Heart right ventricle (tissue), 16 donors: ENCODE measurements at regions not wholly inside any gene's neighbourhood (a gene's known extent, or its start where the extent isn't known, plus 50 kb on each side); places are given as distances from the start of the nearest gene placed in this dataset.

ENCODE experiments used
- ATAC-seq, 8 donors: fragments of 200-7000 bp; cut with Tn5 transposase; one replicate each; pipeline ENCODE4 v1.9.1; 2020; ENCODE audit warnings: mild to moderate bottlenecking in 8 of 8, moderate library complexity in 8 of 8, moderate number of reproducible peaks in 1 of 8
- DNase-seq, 2 donors: peaks; one replicate each; pipeline ENCODE4 v3.0.0-alpha.2; 2020
- H3K27ac ChIP-seq, 10 donors: fragments of 200-600 bp; sonication (generic) in 2 of 10; one replicate each; pipeline versions ENCODE4 v1.5.0 to v1.8.0; 2020 to 2022; ENCODE audit warnings: mild to moderate bottlenecking in 3 of 10
- H3K27me3 ChIP-seq, 7 donors: fragments of 200-600 bp; one replicate each; pipeline ENCODE4 v1.8.0; 2021 to 2022; ENCODE audit warnings: mild to moderate bottlenecking in 2 of 7
- H3K36me3 ChIP-seq, 9 donors: fragments of 200-600 bp; sonication (generic) in 1 of 9; one replicate each; pipeline versions ENCODE4 v1.5.0 to v1.8.0; 2020 to 2022; ENCODE audit warnings: mild to moderate bottlenecking in 2 of 9
- H3K4me1 ChIP-seq, 9 donors: fragments of 200-600 bp; sonication (generic) in 1 of 9; one replicate each; pipeline versions ENCODE4 v1.5.0 to v1.8.0; 2020 to 2022; ENCODE audit warnings: mild to moderate bottlenecking in 4 of 9
- H3K4me3 ChIP-seq, 10 donors: fragments of 200-600 bp; sonication (generic) in 2 of 10; one replicate each; pipeline versions ENCODE4 v1.5.0 to v1.8.0; 2020 to 2022; ENCODE audit warnings: mild to moderate bottlenecking in 7 of 10, moderate library complexity in 2 of 10
- H3K9me3 ChIP-seq, 11 donors: fragments of 200-600 bp in 10 of 11; sonication (generic) in 2 of 11; one replicate each; pipeline versions ENCODE4 v1.5.0 to v1.8.0; 2013 to 2022; ENCODE audit warnings: mild to moderate bottlenecking in 2 of 11, control low read depth in 1 of 11, moderate library complexity in 1 of 11
- WGBS, 2 donors: extraction: QIAGEN DNeasy Blood & Tissue Kit; methylation state at CpG; one replicate each; pipeline ENCODE4 v1.1.7; 2013; ENCODE audit warnings: inconsistent platforms in 1 of 2; 5-methylcytosine and 5-hydroxymethylcytosine counted together
- intact Hi-C, 10 donors: fragments of 100-400 bp; cut with DNase I; formaldehyde crosslinking; loops; one replicate each; pipeline versions ENCODE4 v1.11.1 to v1.14.2; 2022
- TF ChIP-seq, protein P1 (sequence below), 9 donors: fragments of 200-600 bp; sonication (generic) in 2 of 9; IDR thresholded peaks; one replicate each; pipeline versions ENCODE4 v1.5.0 to v1.8.0; 2021 to 2022; ENCODE audit warnings: antibody characterized with exemption in 9 of 9, mild to moderate bottlenecking in 5 of 9, moderate library complexity in 1 of 9
- donor health status: Arrhythmogenic right ventricular cardiomyopathy.
- donor health status: ischemic (EF 13 %, LVEDD 7.1; RV severe dilation, severe dysfunction).
- donor health status: healthy with polysubstance abuse.
- donor health status: DM: no; HTN: yes; CAD: no.
- donor health status: DM: no; HTN: no; CAD: no.
- donor health status: ischemic (EF 25% LVEDD 6.9; RV normal size, moderate dysfunction).
- donor health status: ischemic (EF 25% LVEDD 5.7; RV mildly dilated, moderate dysfunction).
- donor health status: healthy.
- donor health status: DM: yes; HTN: yes; CAD: no.
- donor health status: Ischemic cardiomyopathy.
- donor health status: ischemic (EF 35%, LVEDD 5.7; RV mildly dilated, moderate dysfunction).
- donor health status: nonischemic (EF 11% LVEDD 7.7; RV severe dilation, severe dysfunction).
- donor health status: DM: yes; HTN: yes; CAD: no.
- donor health status: PGD.
- donor health status: ischemic (EF 29% LVEDD 5.4; RV normal size, mild dysfunction).
- donor health status: nonischemic (EF 23%, LVEDD 6.1; RV moderate dilation, normal function).

DNA sequence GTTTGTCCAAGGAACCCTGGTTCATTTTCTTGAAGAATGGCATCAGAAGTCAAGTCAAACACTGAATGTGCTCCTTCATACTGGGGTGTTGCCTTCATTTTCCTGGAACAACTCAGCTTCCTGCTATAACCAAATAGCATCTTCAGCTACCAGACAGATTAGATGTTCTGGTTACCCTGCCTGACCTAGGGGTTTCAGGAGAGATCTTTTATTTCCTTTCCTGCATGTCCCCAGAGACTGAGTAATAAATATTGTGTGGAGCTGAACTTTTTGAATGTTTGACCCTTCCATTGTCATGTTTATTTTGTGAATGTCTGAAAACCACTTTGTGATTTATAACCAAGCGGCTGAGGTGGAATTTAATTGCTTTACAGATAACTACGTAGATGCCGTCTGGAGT, 147.1 kb downstream of the IRX1 start:
- TF ChIP-seq, protein P1, sequence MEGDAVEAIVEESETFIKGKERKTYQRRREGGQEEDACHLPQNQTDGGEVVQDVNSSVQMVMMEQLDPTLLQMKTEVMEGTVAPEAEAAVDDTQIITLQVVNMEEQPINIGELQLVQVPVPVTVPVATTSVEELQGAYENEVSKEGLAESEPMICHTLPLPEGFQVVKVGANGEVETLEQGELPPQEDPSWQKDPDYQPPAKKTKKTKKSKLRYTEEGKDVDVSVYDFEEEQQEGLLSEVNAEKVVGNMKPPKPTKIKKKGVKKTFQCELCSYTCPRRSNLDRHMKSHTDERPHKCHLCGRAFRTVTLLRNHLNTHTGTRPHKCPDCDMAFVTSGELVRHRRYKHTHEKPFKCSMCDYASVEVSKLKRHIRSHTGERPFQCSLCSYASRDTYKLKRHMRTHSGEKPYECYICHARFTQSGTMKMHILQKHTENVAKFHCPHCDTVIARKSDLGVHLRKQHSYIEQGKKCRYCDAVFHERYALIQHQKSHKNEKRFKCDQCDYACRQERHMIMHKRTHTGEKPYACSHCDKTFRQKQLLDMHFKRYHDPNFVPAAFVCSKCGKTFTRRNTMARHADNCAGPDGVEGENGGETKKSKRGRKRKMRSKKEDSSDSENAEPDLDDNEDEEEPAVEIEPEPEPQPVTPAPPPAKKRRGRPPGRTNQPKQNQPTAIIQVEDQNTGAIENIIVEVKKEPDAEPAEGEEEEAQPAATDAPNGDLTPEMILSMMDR (IDR thresholded peaks at IDR 0.05): no peak
- 86 to 94% methylated on average over 3 of the region's 3 CpGs for WGBS, 2 donors
- Histone ChIP-seq H3K27ac (no peak overlapping the region), H3K36me3 (no peaks in the 10 kb centered on the region), H3K27me3 (no peaks in the 10 kb centered on the region), H3K4me1 (no peaks in the 10 kb centered on the region), H3K9me3 (peaks cover 0 to 11% (median 0%) of the 10 kb centered on the region in 11 donors), H3K4me3 (no peak overlapping the region)
- ATAC-seq (no peak), DNase-seq (no peak)
- intact Hi-C loops: no loop called here

DNA sequence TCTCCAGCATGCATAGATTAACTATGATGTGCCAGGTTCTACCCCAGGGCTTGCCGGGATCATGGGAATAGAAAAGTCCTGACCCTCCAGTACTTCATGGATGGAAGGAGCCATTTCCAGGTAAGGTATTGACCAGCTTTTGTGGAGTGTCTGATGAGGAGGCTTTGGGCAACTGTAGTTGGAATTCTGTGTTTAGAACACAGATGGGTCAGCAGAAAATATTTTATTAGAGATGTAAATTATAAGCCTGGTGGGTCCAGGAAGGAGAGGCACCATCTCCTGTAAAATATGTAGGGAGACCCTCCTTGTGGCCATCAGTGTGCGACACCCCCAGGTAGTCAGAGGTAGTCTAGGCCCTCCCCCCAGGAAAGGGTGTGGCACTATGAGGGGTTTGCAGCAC, 156.2 kb downstream of the IRX1 start:
- Histone ChIP-seq H3K36me3 (no peaks in the 10 kb centered on the region), H3K9me3 (peaks cover 0 to 12% (median 0%) of the 10 kb centered on the region in 11 donors), H3K4me1 (no peaks in the 10 kb centered on the region), H3K27ac (no peak overlapping the region), H3K4me3 (no peak overlapping the region), H3K27me3 (no peaks in the 10 kb centered on the region)
- DNase-seq (no peak), ATAC-seq (no peak)
- TF ChIP-seq, protein P1 (IDR thresholded peaks at IDR 0.05): no peak
- 86 to 93% methylated on average over 2 of the region's 2 CpGs for WGBS, 2 donors
- intact Hi-C loops: no loop called here

DNA sequence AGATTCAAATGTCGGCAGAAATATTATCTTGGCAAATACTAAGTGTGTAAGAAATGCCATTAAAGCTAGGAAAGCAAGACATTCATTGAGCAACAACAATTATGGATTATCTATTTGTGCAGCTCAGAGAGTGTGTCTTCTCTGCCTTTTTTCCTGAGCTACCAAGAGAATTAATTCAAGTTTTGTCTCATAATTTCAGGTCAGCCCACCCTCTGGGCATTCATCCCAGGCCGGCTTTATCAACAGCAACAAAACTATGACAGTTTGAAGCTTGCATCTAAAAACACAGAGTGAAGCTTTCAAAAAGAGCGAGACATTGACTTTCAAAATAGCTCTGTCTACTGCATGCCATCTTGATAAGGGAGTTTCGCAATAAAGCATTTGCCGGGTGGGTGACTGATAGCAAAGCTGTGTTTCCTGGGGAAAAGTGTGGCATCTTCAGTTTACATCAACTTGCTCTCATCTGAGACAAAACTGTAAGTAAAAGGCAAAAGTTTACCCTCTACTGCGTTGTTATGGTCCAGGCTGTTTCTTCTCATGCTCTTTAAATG, 182.4 kb downstream of the IRX1 start:
- 40 to 41% methylated on average over 6 of the region's 6 CpGs for WGBS, 2 donors
- peaks cover 0 to 5% (median 0%) of the 10 kb centered on the region in 11 donors for H3K9me3 ChIP-seq
- intact Hi-C loops: no loop called here
- H3K27ac ChIP-seq: no peak overlapping the region
- no peaks in the 10 kb centered on the region for H3K27me3 ChIP-seq
- no peak overlapping the region for H3K4me3 ChIP-seq
- DNase-seq (no peak), ATAC-seq (no peak)
- no peaks in the 10 kb centered on the region for H3K36me3 ChIP-seq
- TF ChIP-seq, protein P1 (IDR thresholded peaks at IDR 0.05): no peak
- H3K4me1 ChIP-seq: peaks cover 0 to 7% (median 0%) of the 10 kb centered on the region in 9 donors

DNA sequence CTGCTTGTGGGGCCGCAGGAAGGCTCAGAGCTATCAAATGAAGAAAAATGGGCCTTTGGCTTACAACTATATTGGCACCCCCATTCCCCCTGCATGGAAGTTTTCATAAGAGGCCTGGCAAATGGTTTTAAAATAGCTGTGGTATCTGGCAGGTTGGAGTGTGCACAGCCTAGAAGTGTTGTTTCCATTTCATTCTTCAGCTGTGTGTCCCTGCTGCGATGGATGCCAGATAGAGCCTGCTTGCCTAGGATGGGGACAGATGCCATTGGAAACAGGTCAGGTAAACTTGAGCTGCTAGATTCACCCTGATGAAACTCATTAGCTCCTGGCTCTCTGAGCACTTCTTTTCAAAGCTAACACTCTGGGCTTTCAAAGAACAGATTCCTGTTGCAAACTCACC, 183.3 kb downstream of the IRX1 start:
- Histone ChIP-seq H3K27ac (no peak overlapping the region), H3K36me3 (no peaks in the 10 kb centered on the region), H3K4me1 (peaks cover 0 to 7% (median 0%) of the 10 kb centered on the region in 9 donors), H3K27me3 (no peaks in the 10 kb centered on the region), H3K4me3 (no peak overlapping the region), H3K9me3 (peaks cover 0 to 7% (median 0%) of the 10 kb centered on the region in 11 donors)
- intact Hi-C loops: no loop called here
- DNase-seq (no peak), ATAC-seq (peak in 1 of 8 donors; percentile 39)
- 77 to 81% methylated on average over 2 of the region's 2 CpGs for WGBS, 2 donors
- TF ChIP-seq, protein P1 (IDR thresholded peaks at IDR 0.05): no peak
